Endodermal cell (in vitro differentiated cells): ENCODE measurements at regions not wholly inside any gene's neighbourhood (a gene's known extent, or its start where the extent isn't known, plus 50 kb on each side); places are given as distances from the start of the nearest gene placed in this dataset.
A peak's percentile ranks its signal among the peaks of the same experiment; 100 is the strongest.

ENCODE experiments used
- DNase-seq: peaks from one replicate; pipeline ENCODE4 v3.0.0-alpha.2; 2017
- H3K27ac ChIP-seq: 2 replicates; pipeline ENCODE4 v1.5.1; 2013; ENCODE audit warnings: mild to moderate bottlenecking, low read depth, low read length, moderate library complexity
- H3K27me3 ChIP-seq: 2 replicates; pipeline ENCODE4 v1.6.1; 2013; ENCODE audit warnings: mild to moderate bottlenecking, low read length, moderate library complexity; ENCODE audit not compliant: insufficient read depth, control insufficient read depth, poor library complexity, severe bottlenecking
- H3K36me3 ChIP-seq: 2 replicates; pipeline ENCODE4 v1.7.0; 2013; ENCODE audit warnings: mild to moderate bottlenecking, low read length, moderate library complexity; ENCODE audit not compliant: control insufficient read depth, insufficient read depth
- H3K4me1 ChIP-seq: one replicate; pipeline ENCODE4 v1.7.0; 2013; ENCODE audit warnings: low read length; ENCODE audit not compliant: control insufficient read depth, insufficient read depth
- H3K4me3 ChIP-seq: 2 replicates; pipeline ENCODE4 v1.5.1; 2013; ENCODE audit warnings: mild to moderate bottlenecking, low read length, moderate library complexity
- H3K9ac ChIP-seq: 2 replicates; pipeline ENCODE4 v1.6.1; 2013; ENCODE audit warnings: mild to moderate bottlenecking, low read length, moderate library complexity; ENCODE audit not compliant: poor library complexity, severe bottlenecking; ENCODE audit errors: extremely low read depth
- H3K9me3 ChIP-seq: 2 replicates; pipeline ENCODE4 v1.6.1; 2013; ENCODE audit warnings: mild to moderate bottlenecking, low read length, moderate library complexity; ENCODE audit not compliant: control insufficient read depth
- H3K27ac Mint-ChIP-seq: 2 replicates; pipeline ENCODE4 v1.8.0; 2020; ENCODE audit warnings: mixed read lengths
- H3K27me3 Mint-ChIP-seq: 2 replicates; pipeline ENCODE4 v1.8.0; 2021; ENCODE audit warnings: mild to moderate bottlenecking, mixed read lengths; ENCODE audit not compliant: insufficient read depth
- H3K36me3 Mint-ChIP-seq: 2 replicates; pipeline ENCODE4 v1.8.0; 2020; ENCODE audit warnings: low read depth, mixed read lengths
- H3K4me1 Mint-ChIP-seq: 2 replicates; pipeline ENCODE4 v1.8.0; 2020; ENCODE audit warnings: mixed read lengths
- H3K4me3 Mint-ChIP-seq: 2 replicates; pipeline ENCODE4 v1.8.0; 2020; ENCODE audit warnings: mild to moderate bottlenecking, moderate library complexity, mixed read lengths
- H3K9me3 Mint-ChIP-seq: 2 replicates; pipeline ENCODE4 v1.8.0; 2020; ENCODE audit warnings: mild to moderate bottlenecking, mixed read lengths
- CTCF ChIP-seq: fragments of 200-600 bp; sonication (generic); conservative IDR thresholded peaks from 2 replicates; pipeline ENCODE4 v1.5.0; 2021; ENCODE audit warnings: antibody characterized with exemption, mild to moderate bottlenecking
- WGBS, 2 experiments: methylation state at CpG; one replicate each; pipeline versions ENCODE4 v1.1.5 to v1.1.7; 2013; ENCODE audit warnings: missing lambda C conversion rate in 2 of 2, mixed read lengths in 1 of 2; ENCODE audit not compliant: insufficient coverage in 1 of 2, insufficient read length in 1 of 2; 5-methylcytosine and 5-hydroxymethylcytosine counted together

- H3K27ac Mint-ChIP-seq = no peak overlapping the region
- Histone ChIP-seq H3K36me3 (no peaks in the 10 kb centered on the region), H3K9ac (no peak overlapping the region), H3K27me3 (no peaks in the 10 kb centered on the region), H3K4me1 (no peaks in the 10 kb centered on the region), H3K9me3 (no peaks in the 10 kb centered on the region), H3K27ac (no peak overlapping the region), H3K4me3 (no peak overlapping the region)
- WGBS, 2 experiments = 89 to 96% methylated on average over 3 of the region's 3 CpGs
- TF ChIP-seq CTCF = no peak
- DNase-seq = no peak
- no peak overlapping the region for H3K4me3 Mint-ChIP-seq
- peaks cover 13% of the 10 kb centered on the region for H3K4me1 Mint-ChIP-seq
- H3K9me3 Mint-ChIP-seq = peaks cover 5% of the 10 kb centered on the region
- peaks cover 3% of the 10 kb centered on the region for H3K27me3 Mint-ChIP-seq
- no peaks in the 10 kb centered on the region for H3K36me3 Mint-ChIP-seq
These were observed 149.1 kb upstream of the E2F8 start for GRCh38 chr11:19389787-19390303.

- no peak for DNase-seq
- Mint-ChIP-seq H3K4me1 (peaks cover 2% of the 10 kb centered on the region), H3K36me3 (no peaks in the 10 kb centered on the region), H3K4me3 (no peak overlapping the region), H3K9me3 (no peaks in the 10 kb centered on the region), H3K27me3 (peaks cover 2% of the 10 kb centered on the region), H3K27ac (no peak overlapping the region)
- Histone ChIP-seq H3K36me3 (no peaks in the 10 kb centered on the region), H3K4me3 (no peak overlapping the region), H3K27ac (peak overlapping the region; percentile 100), H3K4me1 (peaks cover 7% of the 10 kb centered on the region), H3K9me3 (no peaks in the 10 kb centered on the region), H3K27me3 (peaks cover 6% of the 10 kb centered on the region), H3K9ac (no peak overlapping the region)
- no peak for TF ChIP-seq CTCF
- WGBS, 2 experiments = 73 to 83% methylated on average over 13 to 16 of the region's 16 CpGs
These were observed 141.4 kb upstream of the E2F8 start for GRCh38 chr11:19382131-19382611.

DNA sequence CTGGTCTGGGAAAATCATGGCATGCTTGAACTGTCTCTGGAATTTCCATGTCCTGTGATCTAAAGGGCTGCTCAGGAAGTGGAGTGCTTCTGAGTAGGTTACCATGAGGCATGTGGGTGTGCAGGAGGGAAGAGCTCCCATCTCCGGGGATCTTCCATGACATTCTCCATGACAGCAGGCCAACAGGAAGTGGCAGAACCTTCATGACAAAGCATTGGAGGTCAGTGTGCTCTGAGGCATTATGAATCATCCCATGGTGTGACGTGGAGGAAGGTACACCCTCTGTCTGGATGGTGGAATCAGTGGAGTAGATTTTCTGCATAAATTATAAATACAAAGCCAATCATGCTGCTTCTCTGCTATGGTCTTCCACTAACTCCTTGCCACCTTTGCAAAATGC, 139.6 kb upstream of the E2F8 start:
- Mint-ChIP-seq H3K27me3 (peaks cover 6% of the 10 kb centered on the region), H3K4me1 (peaks cover 2% of the 10 kb centered on the region), H3K27ac (no peak overlapping the region), H3K36me3 (no peaks in the 10 kb centered on the region), H3K4me3 (no peak overlapping the region), H3K9me3 (no peaks in the 10 kb centered on the region)
- Histone ChIP-seq H3K4me1 (peaks cover 7% of the 10 kb centered on the region), H3K27me3 (peaks cover 6% of the 10 kb centered on the region), H3K9me3 (no peaks in the 10 kb centered on the region), H3K9ac (no peak overlapping the region), H3K36me3 (no peaks in the 10 kb centered on the region), H3K27ac (peak overlapping the region; percentile 100), H3K4me3 (no peak overlapping the region)
- no peak for DNase-seq
- TF ChIP-seq CTCF = no peak
- WGBS, 2 experiments = 91 to 100% methylated on average over 1 to 2 of the region's 2 CpGs
